ENCODE measurements at regions not wholly inside any gene's neighbourhood (a gene's known extent, or its start where the extent isn't known, plus 50 kb on each side); places are given as distances from the start of the nearest gene placed in this dataset.

GRCh38 chr21:36232641-36233040 is 76.0 kb downstream of the DOP1B start:
- no peaks in the 10 kb centered on the region for H3K27me3 Mint-ChIP-seq
- H3K4me3 Mint-ChIP-seq, result no peak overlapping the region
- no peak for DNase-seq
- H3K36me3 Mint-ChIP-seq (ENCODE audit: low read depth), result no peaks in the 10 kb centered on the region
- no peaks in the 10 kb centered on the region for H3K9me3 ChIP-seq (ENCODE audit: control insufficient read depth, low read length, poor library complexity, severe bottlenecking)
- H3K4me1 Mint-ChIP-seq, result peaks cover 14% of the 10 kb centered on the region
- no peak for ATAC-seq
- H3K27ac Mint-ChIP-seq, result no peak overlapping the region

GRCh38 chr21:36235058-36235582 is 78.5 kb downstream of the DOP1B start:
- ATAC-seq, result no peak
- Mint-ChIP-seq H3K27me3 (no peaks in the 10 kb centered on the region), H3K4me1 (peaks cover 14% of the 10 kb centered on the region), H3K36me3 (ENCODE audit: low read depth) (no peaks in the 10 kb centered on the region), H3K4me3 (no peak overlapping the region), H3K27ac (no peak overlapping the region)
- DNase-seq, result no peak
- no peaks in the 10 kb centered on the region for H3K9me3 ChIP-seq (ENCODE audit: control insufficient read depth, low read length, poor library complexity, severe bottlenecking)

GRCh38 chr21:36236052-36236730 is 79.6 kb downstream of the DOP1B start:
- Mint-ChIP-seq H3K36me3 (ENCODE audit: low read depth) (no peaks in the 10 kb centered on the region), H3K4me1 (peaks cover 16% of the 10 kb centered on the region), H3K27ac (no peak overlapping the region), H3K27me3 (no peaks in the 10 kb centered on the region), H3K4me3 (no peak overlapping the region)
- no peaks in the 10 kb centered on the region for H3K9me3 ChIP-seq (ENCODE audit: control insufficient read depth, low read length, poor library complexity, severe bottlenecking)
- ATAC-seq (no peak), DNase-seq (no peak)

- H3K4me3 Mint-ChIP-seq, result no peak overlapping the region
- no peaks in the 10 kb centered on the region for H3K27me3 Mint-ChIP-seq
- DNase-seq, result no peak
- no peak overlapping the region for H3K27ac Mint-ChIP-seq
- H3K36me3 Mint-ChIP-seq (ENCODE audit: low read depth), result no peaks in the 10 kb centered on the region
- no peak for ATAC-seq
- H3K4me1 Mint-ChIP-seq, result peaks cover 16% of the 10 kb centered on the region
- H3K9me3 ChIP-seq (ENCODE audit: control insufficient read depth, low read length, poor library complexity, severe bottlenecking), result no peaks in the 10 kb centered on the region
These were observed 80.8 kb downstream of the DOP1B start for GRCh38 chr21:36237441-36237840.

- H3K9me3 ChIP-seq (ENCODE audit: control insufficient read depth, low read length, poor library complexity, severe bottlenecking), result no peaks in the 10 kb centered on the region
- Mint-ChIP-seq H3K36me3 (ENCODE audit: low read depth) (no peaks in the 10 kb centered on the region), H3K27me3 (no peaks in the 10 kb centered on the region), H3K27ac (peak overlapping the region; percentile 6), H3K4me1 (peaks cover 8% of the 10 kb centered on the region), H3K4me3 (no peak overlapping the region)
- no peak for ATAC-seq
- no peak for DNase-seq
These were observed 80.4 kb upstream of the MORC3 start for GRCh38 chr21:36239585-36239984.

- Mint-ChIP-seq H3K4me1 (peaks cover 5% of the 10 kb centered on the region), H3K4me3 (no peak overlapping the region), H3K27me3 (no peaks in the 10 kb centered on the region), H3K27ac (no peak overlapping the region), H3K36me3 (ENCODE audit: low read depth) (peaks cover 4% of the 10 kb centered on the region)
- DNase-seq (no peak), ATAC-seq (no peak)
- H3K9me3 ChIP-seq (ENCODE audit: control insufficient read depth, low read length, poor library complexity, severe bottlenecking), result no peaks in the 10 kb centered on the region
These were observed 78.3 kb upstream of the MORC3 start for GRCh38 chr21:36241717-36242116.

- Mint-ChIP-seq H3K27me3 (no peaks in the 10 kb centered on the region), H3K4me3 (no peak overlapping the region), H3K36me3 (ENCODE audit: low read depth) (peaks cover 4% of the 10 kb centered on the region), H3K4me1 (peaks cover 5% of the 10 kb centered on the region), H3K27ac (peak overlapping the region; percentile 60)
- DNase-seq (no peak), ATAC-seq (no peak)
- H3K9me3 ChIP-seq (ENCODE audit: control insufficient read depth, low read length, poor library complexity, severe bottlenecking), result no peaks in the 10 kb centered on the region
These were observed 74.9 kb upstream of the MORC3 start for GRCh38 chr21:36245115-36245514.

- no peaks in the 10 kb centered on the region for H3K27me3 Mint-ChIP-seq
- H3K27ac Mint-ChIP-seq, result no peak overlapping the region
- no peak for DNase-seq
- no peak overlapping the region for H3K4me3 Mint-ChIP-seq
- peaks cover 5% of the 10 kb centered on the region for H3K4me1 Mint-ChIP-seq
- no peak for ATAC-seq
- peaks cover 4% of the 10 kb centered on the region for H3K36me3 Mint-ChIP-seq (ENCODE audit: low read depth)
- H3K9me3 ChIP-seq (ENCODE audit: control insufficient read depth, low read length, poor library complexity, severe bottlenecking), result no peaks in the 10 kb centered on the region
These were observed 74.3 kb upstream of the MORC3 start for GRCh38 chr21:36245649-36246048.

- H3K36me3 Mint-ChIP-seq (ENCODE audit: low read depth), result peaks cover 4% of the 10 kb centered on the region
- H3K27me3 Mint-ChIP-seq, result no peaks in the 10 kb centered on the region
- no peak for ATAC-seq
- H3K9me3 ChIP-seq (ENCODE audit: control insufficient read depth, low read length, poor library complexity, severe bottlenecking), result no peaks in the 10 kb centered on the region
- no peak overlapping the region for H3K4me3 Mint-ChIP-seq
- H3K4me1 Mint-ChIP-seq, result peaks cover 3% of the 10 kb centered on the region
- no peak overlapping the region for H3K27ac Mint-ChIP-seq
- DNase-seq, result no peak
These were observed 73.8 kb upstream of the MORC3 start for GRCh38 chr21:36246080-36246631.

- Mint-ChIP-seq H3K27me3 (no peaks in the 10 kb centered on the region), H3K4me1 (peaks cover 3% of the 10 kb centered on the region), H3K4me3 (no peak overlapping the region), H3K36me3 (ENCODE audit: low read depth) (peaks cover 4% of the 10 kb centered on the region), H3K27ac (no peak overlapping the region)
- no peaks in the 10 kb centered on the region for H3K9me3 ChIP-seq (ENCODE audit: control insufficient read depth, low read length, poor library complexity, severe bottlenecking)
- no peak for ATAC-seq
- no peak for DNase-seq
These were observed 72.5 kb upstream of the MORC3 start for GRCh38 chr21:36247316-36248010.

GRCh38 chr21:36249576-36250422 is 70.2 kb upstream of the MORC3 start:
- Mint-ChIP-seq H3K27ac (no peak overlapping the region), H3K4me3 (no peak overlapping the region), H3K4me1 (peaks cover 11% of the 10 kb centered on the region), H3K36me3 (ENCODE audit: low read depth) (peaks cover 9% of the 10 kb centered on the region), H3K27me3 (no peaks in the 10 kb centered on the region)
- ATAC-seq (no peak), DNase-seq (no peak)
- no peaks in the 10 kb centered on the region for H3K9me3 ChIP-seq (ENCODE audit: control insufficient read depth, low read length, poor library complexity, severe bottlenecking)

GRCh38 chr21:36250423-36251075 is 69.4 kb upstream of the MORC3 start:
- no peak overlapping the region for H3K27ac Mint-ChIP-seq
- H3K9me3 ChIP-seq (ENCODE audit: control insufficient read depth, low read length, poor library complexity, severe bottlenecking), result no peaks in the 10 kb centered on the region
- no peak for ATAC-seq
- H3K4me3 Mint-ChIP-seq, result no peak overlapping the region
- H3K36me3 Mint-ChIP-seq (ENCODE audit: low read depth), result peaks cover 5% of the 10 kb centered on the region
- H3K27me3 Mint-ChIP-seq, result no peaks in the 10 kb centered on the region
- peaks cover 11% of the 10 kb centered on the region for H3K4me1 Mint-ChIP-seq
- DNase-seq, result no peak

Data from T-helper 17 cell (primary cell).